OCI-LY7 (cell line): ENCODE measurements at regions not wholly inside any gene's neighbourhood (a gene's known extent, or its start where the extent isn't known, plus 50 kb on each side); places are given as distances from the start of the nearest gene placed in this dataset.

Source experiments
- BruUV-seq: library from RNA; stranded (reverse); fragments of 400-500 nt; replicated peaks from 2 replicates; lab custom pipeline; 2021; lab: Mats Ljungman, UMichigan
- CTCF ChIA-PET: fragments of 300-600 bp; sonication (Branson Sonifier 250); formaldehyde crosslinking; loops from one replicate; lab custom pipeline; 2022; ENCODE audit warnings: antibody characterized with exemption; ENCODE audit not compliant: unreplicated experiment; lab: Charles Lee
- POLR2A ChIA-PET: fragments of 300-600 bp; sonication (Branson Sonifier 250); formaldehyde crosslinking; loops from one replicate; lab custom pipeline; 2022; ENCODE audit warnings: antibody characterized with exemption; lab: Charles Lee
- DNase-seq: peaks from one replicate; pipeline ENCODE4 v3.0.0-alpha.2; 2015; ENCODE audit warnings: low spot score
- H2AFZ ChIP-seq: fragments of 200-600 bp; sonication (generic), shearing (Covaris generic); 2 replicates; pipeline ENCODE4 v1.6.1; 2014; ENCODE audit warnings: mild to moderate bottlenecking, antibody characterized with exemption, low read length, moderate library complexity
- H3K27ac ChIP-seq: fragments of 200-600 bp; sonication (generic); 2 replicates; pipeline ENCODE4 v1.5.1; 2014; ENCODE audit warnings: mixed run types, low read depth, mild to moderate bottlenecking, moderate library complexity, low read length, inconsistent platforms; ENCODE audit not compliant: poor library complexity, severe bottlenecking
- H3K36me3 ChIP-seq: fragments of 200-600 bp; sonication (generic); 2 replicates; pipeline ENCODE4 v1.6.1; 2014; ENCODE audit warnings: mild to moderate bottlenecking, antibody characterized with exemption, low read length, moderate library complexity, mixed read lengths; ENCODE audit not compliant: insufficient read depth
- H3K4me1 ChIP-seq: fragments of 200-600 bp; sonication (generic); 2 replicates; pipeline ENCODE4 v1.5.1; 2014; ENCODE audit warnings: mild to moderate bottlenecking, low read length; ENCODE audit not compliant: insufficient read depth, poor library complexity, severe bottlenecking
- H3K4me2 ChIP-seq: fragments of 200-600 bp; sonication (generic); 2 replicates; pipeline ENCODE4 v1.6.1; 2014; ENCODE audit warnings: mild to moderate bottlenecking, low read length
- H3K4me3 ChIP-seq: fragments of 200-600 bp; sonication (generic); 2 replicates; pipeline ENCODE4 v1.5.1; 2014; ENCODE audit warnings: mild to moderate bottlenecking, low read depth, low read length; ENCODE audit not compliant: poor library complexity, severe bottlenecking
- H3K79me2 ChIP-seq: fragments of 200-600 bp; sonication (generic); 2 replicates; pipeline ENCODE4 v1.6.1; 2016; ENCODE audit warnings: low read depth, mild to moderate bottlenecking, low read length, moderate library complexity, mixed read lengths; ENCODE audit not compliant: insufficient read depth
- H3K9me2 ChIP-seq: fragments of 200-600 bp; sonication (generic); 2 replicates; pipeline ENCODE4 v1.6.1; 2016; ENCODE audit warnings: mild to moderate bottlenecking, low read length, mixed read lengths; ENCODE audit not compliant: insufficient read depth
- H3K9me3 ChIP-seq: fragments of 200-600 bp; sonication (generic); 2 replicates; pipeline ENCODE4 v1.6.1; 2014; ENCODE audit warnings: mild to moderate bottlenecking, mixed run types, low read length, mixed read lengths
- H4K20me1 ChIP-seq: fragments of 200-600 bp; sonication (generic); 2 replicates; pipeline ENCODE4 v1.6.1; 2014; ENCODE audit warnings: mild to moderate bottlenecking, antibody characterized with exemption, low read length, moderate library complexity, mixed read lengths; ENCODE audit not compliant: insufficient read depth
- EZH2phosphoT487 ChIP-seq: fragments of 200-600 bp; sonication (generic); IDR thresholded peaks from 2 replicates; pipeline ENCODE4 v1.6.1; 2018; ENCODE audit warnings: low read depth, borderline replicate concordance, mild to moderate bottlenecking, mixed run types, antibody characterized with exemption, low read length, moderate library complexity, mixed read lengths
- intact Hi-C: fragments of 100-400 bp; cut with micrococcal nuclease; formaldehyde crosslinking; loops from one replicate; pipeline ENCODE4 v1.10.0; 2022; ENCODE audit not compliant: unreplicated experiment
- TF ChIP-seq, protein P1 (sequence below): fragments of 200-600 bp; sonication (generic); conservative IDR thresholded peaks from 2 replicates; pipeline ENCODE4 v1.5.1; 2014; ENCODE audit warnings: mild to moderate bottlenecking, antibody characterized with exemption, low read length, moderate library complexity, mixed read lengths

DNA sequence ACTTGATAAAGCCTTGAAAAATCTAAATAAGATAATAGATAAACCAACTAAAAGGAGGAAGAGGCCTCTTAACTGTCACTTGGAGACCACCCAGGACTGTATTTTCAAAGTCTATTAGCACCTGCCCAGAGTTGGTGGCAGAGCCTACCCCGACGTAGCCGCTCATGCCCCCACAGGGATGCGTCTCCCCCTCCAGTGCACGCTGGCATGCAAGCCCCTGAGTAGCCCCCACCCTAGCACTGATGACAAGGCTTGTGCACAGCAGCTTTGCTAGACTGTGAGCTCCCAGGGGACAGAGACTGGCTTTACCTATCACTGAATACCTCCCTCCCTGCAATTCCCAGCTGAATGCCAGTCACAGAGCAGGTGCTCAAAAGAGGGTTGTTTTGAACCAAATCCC, 54.1 kb upstream of the HES1 start:
- POLR2A ChIA-PET = interaction anchor here (0.7 to 6.4 kb wide), 9 partner anchors 9 to 57 kb away, joined by 3 to 141 read pairs (median 5); partner anchors contain the start of gene HES1
- no peaks in the 10 kb centered on the region for H3K36me3 ChIP-seq

DNA sequence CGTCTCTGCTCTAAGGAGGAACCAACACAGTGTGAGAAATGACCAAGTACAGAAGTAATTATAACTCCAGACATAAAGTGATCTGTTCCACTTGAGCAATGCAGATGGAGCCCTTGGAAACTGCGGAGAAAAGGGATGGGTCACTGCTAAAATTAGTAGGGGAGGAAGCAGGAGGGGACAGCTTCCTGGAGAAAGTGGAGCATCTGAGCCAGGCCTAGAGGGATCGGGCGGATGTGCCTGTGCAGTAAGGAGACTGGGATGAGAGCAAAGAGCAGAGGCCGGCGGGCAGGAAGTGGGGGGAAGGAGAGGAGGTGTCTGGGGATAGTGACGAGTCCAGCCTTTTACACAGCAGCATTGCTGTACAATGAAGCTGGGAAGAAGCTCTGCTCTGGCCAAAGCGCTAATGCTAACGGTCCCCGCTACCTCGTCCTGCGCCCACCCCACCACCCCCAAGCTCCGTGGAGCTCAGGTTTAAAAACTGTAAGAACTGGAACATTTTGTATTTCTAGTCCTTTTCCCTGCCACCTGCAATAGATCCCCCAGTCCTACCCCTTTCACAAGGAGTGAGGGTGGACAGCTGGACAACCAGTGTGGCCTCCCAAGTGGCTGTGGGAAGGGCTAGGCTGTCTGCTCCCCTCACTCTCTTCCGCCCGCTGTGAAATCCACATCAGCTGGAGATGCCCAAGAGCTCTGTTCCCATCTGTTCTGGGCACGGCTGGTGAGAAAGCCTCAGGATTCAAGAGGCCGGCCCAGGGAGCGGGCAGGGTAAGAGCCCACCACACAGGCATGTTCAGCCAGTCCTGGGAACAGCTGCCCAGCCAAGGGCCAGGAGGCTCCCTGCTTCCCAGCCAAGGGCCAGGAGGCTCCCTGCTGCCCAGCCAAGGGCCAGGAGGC, 53.0 kb upstream of the HES1 start:
- no peaks in the 10 kb centered on the region for H3K9me3 ChIP-seq
- no peak for DNase-seq
- no peaks in the 10 kb centered on the region for H3K36me3 ChIP-seq
- POLR2A ChIA-PET = interaction anchor here (0.6 to 6.4 kb wide), 18 partner anchors 8 to 263 kb away, joined by 3 to 141 read pairs (median 4); partner anchors contain the start of gene HES1
- no TSS peak for BruUV-seq
- no peak for TF ChIP-seq EZH2phosphoT487
- TF ChIP-seq, protein P1, sequence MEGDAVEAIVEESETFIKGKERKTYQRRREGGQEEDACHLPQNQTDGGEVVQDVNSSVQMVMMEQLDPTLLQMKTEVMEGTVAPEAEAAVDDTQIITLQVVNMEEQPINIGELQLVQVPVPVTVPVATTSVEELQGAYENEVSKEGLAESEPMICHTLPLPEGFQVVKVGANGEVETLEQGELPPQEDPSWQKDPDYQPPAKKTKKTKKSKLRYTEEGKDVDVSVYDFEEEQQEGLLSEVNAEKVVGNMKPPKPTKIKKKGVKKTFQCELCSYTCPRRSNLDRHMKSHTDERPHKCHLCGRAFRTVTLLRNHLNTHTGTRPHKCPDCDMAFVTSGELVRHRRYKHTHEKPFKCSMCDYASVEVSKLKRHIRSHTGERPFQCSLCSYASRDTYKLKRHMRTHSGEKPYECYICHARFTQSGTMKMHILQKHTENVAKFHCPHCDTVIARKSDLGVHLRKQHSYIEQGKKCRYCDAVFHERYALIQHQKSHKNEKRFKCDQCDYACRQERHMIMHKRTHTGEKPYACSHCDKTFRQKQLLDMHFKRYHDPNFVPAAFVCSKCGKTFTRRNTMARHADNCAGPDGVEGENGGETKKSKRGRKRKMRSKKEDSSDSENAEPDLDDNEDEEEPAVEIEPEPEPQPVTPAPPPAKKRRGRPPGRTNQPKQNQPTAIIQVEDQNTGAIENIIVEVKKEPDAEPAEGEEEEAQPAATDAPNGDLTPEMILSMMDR = no peak
- H3K4me3 ChIP-seq = no peak overlapping the region
- H3K4me1 ChIP-seq = peaks cover 49% of the 10 kb centered on the region
- no peaks in the 10 kb centered on the region for H3K9me2 ChIP-seq
- no peaks in the 10 kb centered on the region for H4K20me1 ChIP-seq
- H3K79me2 ChIP-seq = no peaks in the 10 kb centered on the region
- peak overlapping the region; percentile 54; the same call in 1 of the 2 replicates for H3K4me2 ChIP-seq
- H2AFZ ChIP-seq = peak overlapping the region; percentile 76; the same call in 1 of the 2 replicates
- CTCF ChIA-PET = interaction anchor here (0.7 to 2.9 kb wide), 5 partner anchors 8 to 21 kb away, joined by 3 to 16 read pairs (median 9); no protein-coding TSS in a partner anchor
- intact Hi-C loops = no loop called here
- H3K27ac ChIP-seq = peak overlapping the region; percentile 33

More for the DNA sequence above, 54.1 kb upstream of the HES1 start:
- Histone ChIP-seq H2AFZ (no peak overlapping the region), H3K4me3 (no peak overlapping the region), H4K20me1 (no peaks in the 10 kb centered on the region), H3K9me3 (no peaks in the 10 kb centered on the region), H3K9me2 (no peaks in the 10 kb centered on the region), H3K27ac (no peak overlapping the region), H3K4me1 (peaks cover 49% of the 10 kb centered on the region), H3K4me2 (no peak overlapping the region), H3K79me2 (no peaks in the 10 kb centered on the region)
- intact Hi-C loops = no loop called here
- CTCF ChIA-PET = interaction anchor here (2.9 kb wide), 1 partner anchor 19 kb away, joined by 16 read pairs; no protein-coding TSS in a partner anchor
- BruUV-seq = no TSS peak
- no peak for DNase-seq
- no peak for TF ChIP-seq EZH2phosphoT487
- TF ChIP-seq, protein P1 = no peak
